ENCODE measurements at regions not wholly inside any gene's neighbourhood (a gene's known extent, or its start where the extent isn't known, plus 50 kb on each side); places are given as distances from the start of the nearest gene placed in this dataset.

GRCh38 chr18:78679613-78680260, 299.9 kb upstream of the SALL3 start:
- TF ChIP-seq POLR2AphosphoS5 (IDR thresholded peaks at IDR 0.05; ENCODE audit: low read depth, low read length) (no peak), POLR2A (IDR thresholded peaks at IDR 0.05; ENCODE audit: low read depth, low read length) (no peak), TAF1 (IDR thresholded peaks at IDR 0.05; ENCODE audit: borderline replicate concordance, low read depth, low read length) (no peak)

All from GM12892 (cell line).